ENCODE measurements at regions not wholly inside any gene's neighbourhood (a gene's known extent, or its start where the extent isn't known, plus 50 kb on each side); places are given as distances from the start of the nearest gene placed in this dataset.
"Not testable (repeated sequence)": the region's sequence is repeated elsewhere in the genome, so short reads cannot be mapped to it uniquely, and the experiment has no call there.

DNA sequence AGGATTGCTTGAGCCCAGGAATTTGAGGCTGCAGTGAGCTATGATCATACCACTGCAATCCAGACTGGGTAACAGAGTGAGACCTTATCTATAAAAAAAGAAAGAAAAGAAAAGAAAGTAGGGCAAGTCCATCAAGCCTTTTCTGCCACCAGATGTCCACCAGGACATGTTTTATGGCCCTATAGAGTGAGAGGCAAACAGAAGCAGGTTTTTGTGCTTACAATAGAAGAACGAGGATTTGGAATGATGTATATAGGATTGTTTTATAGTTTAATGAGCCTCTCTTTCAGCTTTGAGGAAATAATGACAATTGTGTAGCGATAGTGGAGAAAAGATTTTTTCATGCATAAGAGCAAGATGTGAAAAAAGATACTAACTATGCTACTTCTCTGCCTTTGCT, 480.5 kb downstream of the KLF12 start:
- 100% methylated on average over 2 of the region's 2 CpGs for WGBS
- no peaks in the 10 kb centered on the region for H3K9me3 ChIP-seq (ENCODE audit: insufficient read depth, low read depth, low read length)
- H3K36me3 ChIP-seq (ENCODE audit: insufficient read depth, low read length) = no peaks in the 10 kb centered on the region
- H3K4me3 ChIP-seq (ENCODE audit: low read length) = no peak overlapping the region
- H3K9ac ChIP-seq (ENCODE audit: low read depth, low read length) = no peak overlapping the region
- H3K27ac ChIP-seq (ENCODE audit: low read depth, low read length) = no peak overlapping the region
- H3K4me1 ChIP-seq (ENCODE audit: insufficient read depth, low read length) = no peaks in the 10 kb centered on the region
- H3K27me3 ChIP-seq (ENCODE audit: insufficient read depth, low read length) = no peaks in the 10 kb centered on the region

DNA sequence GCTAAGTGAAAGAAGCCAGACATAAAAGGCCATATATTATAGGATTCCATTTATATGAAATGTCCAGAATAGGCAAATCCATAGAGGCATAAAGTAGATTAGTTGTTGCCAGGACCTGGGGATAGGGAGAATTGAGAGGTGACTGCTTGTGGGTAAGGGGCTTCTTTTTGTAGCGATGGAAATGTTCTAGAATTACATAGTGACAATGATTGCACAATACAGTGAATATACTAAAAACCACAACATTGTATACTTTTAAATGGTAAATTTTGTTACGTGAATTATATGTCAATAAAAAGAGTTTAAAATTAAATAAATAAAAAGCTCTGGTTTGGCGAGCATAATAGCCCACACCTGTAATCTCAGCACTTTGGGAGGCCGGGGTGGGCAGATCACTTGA, 486.8 kb downstream of the KLF12 start:
- Histone ChIP-seq H3K9ac (ENCODE audit: low read depth, low read length) (no peak overlapping the region), H3K9me3 (ENCODE audit: insufficient read depth, low read depth, low read length) (peaks cover 8% of the 10 kb centered on the region), H3K27me3 (ENCODE audit: insufficient read depth, low read length) (no peaks in the 10 kb centered on the region), H3K4me1 (ENCODE audit: insufficient read depth, low read length) (no peaks in the 10 kb centered on the region), H3K27ac (ENCODE audit: low read depth, low read length) (no peak overlapping the region), H3K4me3 (ENCODE audit: low read length) (no peak overlapping the region), H3K36me3 (ENCODE audit: insufficient read depth, low read length) (no peaks in the 10 kb centered on the region)
- 96% methylated on average over 2 of the region's 4 CpGs for WGBS

DNA sequence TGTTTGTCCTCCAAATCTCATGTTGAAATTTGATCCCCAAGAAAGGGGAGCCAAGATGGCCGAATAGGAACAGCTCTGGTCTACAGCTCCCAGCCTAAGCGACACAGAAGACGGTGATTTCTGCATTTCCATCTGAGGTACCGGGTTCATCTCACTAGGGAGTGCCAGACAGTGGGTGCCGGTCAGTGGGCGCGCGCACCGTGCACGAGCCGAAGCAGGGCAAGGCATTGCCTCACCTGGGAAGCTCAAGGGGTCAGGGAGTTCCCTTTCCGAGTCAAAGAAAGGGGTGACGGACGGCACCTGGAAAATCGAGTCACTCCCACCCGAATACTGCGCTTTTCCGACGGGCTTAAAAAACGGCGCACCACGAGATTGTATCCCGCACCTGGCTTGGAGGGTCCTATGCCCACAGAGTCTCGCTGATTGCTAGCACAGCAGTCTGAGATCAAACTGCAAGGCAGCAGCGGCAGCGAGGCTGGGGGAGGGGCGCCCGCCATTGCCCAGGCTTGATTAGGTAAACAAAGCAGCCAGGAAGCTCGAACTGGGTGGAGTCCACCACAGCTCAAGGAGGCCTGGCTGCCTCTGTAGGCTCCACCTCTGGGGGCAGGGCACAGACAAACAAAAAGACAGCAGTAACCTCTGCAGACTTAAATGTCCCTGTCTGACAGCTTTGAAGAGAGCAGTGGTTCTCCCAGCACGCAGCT, 493.6 kb downstream of the KLF12 start:
- H3K4me3 ChIP-seq (ENCODE audit: low read length); H3K9me3 ChIP-seq (ENCODE audit: insufficient read depth, low read depth, low read length); H3K9ac ChIP-seq (ENCODE audit: low read depth, low read length); H3K36me3 ChIP-seq (ENCODE audit: insufficient read depth, low read length); H3K27me3 ChIP-seq (ENCODE audit: insufficient read depth, low read length); H3K4me1 ChIP-seq (ENCODE audit: insufficient read depth, low read length); H3K27ac ChIP-seq (ENCODE audit: low read depth, low read length): not testable (repeated sequence)
- WGBS = 88% methylated on average over 29 of the region's 30 CpGs

DNA sequence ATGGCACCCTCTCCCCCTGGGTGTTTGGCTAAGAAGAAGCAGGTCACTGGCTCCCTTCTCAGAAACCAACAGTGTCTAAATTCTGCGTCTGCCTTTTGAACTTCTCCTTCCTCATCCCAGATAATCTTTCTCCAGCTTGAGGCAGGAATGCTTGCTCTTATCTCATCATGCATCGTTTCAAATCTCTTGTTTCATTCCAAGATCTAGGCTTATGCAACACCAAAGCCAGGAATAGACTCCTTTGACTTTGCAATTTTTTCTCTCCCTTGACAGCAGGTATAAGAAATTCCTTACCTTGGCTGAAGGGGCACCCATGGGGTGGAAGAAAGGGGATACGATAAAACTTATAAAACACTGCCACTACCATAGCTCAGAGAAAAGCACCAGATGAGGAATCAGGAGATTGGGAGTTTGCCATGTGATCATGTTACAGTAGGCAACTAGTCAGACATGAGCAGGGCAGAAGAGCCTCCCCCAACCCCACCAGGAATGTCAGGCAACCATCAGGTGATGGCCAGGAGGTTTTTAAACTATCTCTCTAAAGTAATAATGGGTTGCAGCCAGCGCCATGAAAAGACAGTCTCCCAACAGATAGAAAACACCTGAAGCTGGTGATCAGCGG, 498.9 kb downstream of the KLF12 start:
- no peaks in the 10 kb centered on the region for H3K27me3 ChIP-seq (ENCODE audit: insufficient read depth, low read length)
- H3K4me3 ChIP-seq (ENCODE audit: low read length) = no peak overlapping the region
- H3K9me3 ChIP-seq (ENCODE audit: insufficient read depth, low read depth, low read length) = no peaks in the 10 kb centered on the region
- H3K27ac ChIP-seq (ENCODE audit: low read depth, low read length) = no peak overlapping the region
- WGBS = 93% methylated on average over 4 of the region's 5 CpGs
- H3K9ac ChIP-seq (ENCODE audit: low read depth, low read length) = no peak overlapping the region
- no peaks in the 10 kb centered on the region for H3K36me3 ChIP-seq (ENCODE audit: insufficient read depth, low read length)
- peaks cover 7% of the 10 kb centered on the region; the same call in 1 of the 2 replicates for H3K4me1 ChIP-seq (ENCODE audit: insufficient read depth, low read length)

DNA sequence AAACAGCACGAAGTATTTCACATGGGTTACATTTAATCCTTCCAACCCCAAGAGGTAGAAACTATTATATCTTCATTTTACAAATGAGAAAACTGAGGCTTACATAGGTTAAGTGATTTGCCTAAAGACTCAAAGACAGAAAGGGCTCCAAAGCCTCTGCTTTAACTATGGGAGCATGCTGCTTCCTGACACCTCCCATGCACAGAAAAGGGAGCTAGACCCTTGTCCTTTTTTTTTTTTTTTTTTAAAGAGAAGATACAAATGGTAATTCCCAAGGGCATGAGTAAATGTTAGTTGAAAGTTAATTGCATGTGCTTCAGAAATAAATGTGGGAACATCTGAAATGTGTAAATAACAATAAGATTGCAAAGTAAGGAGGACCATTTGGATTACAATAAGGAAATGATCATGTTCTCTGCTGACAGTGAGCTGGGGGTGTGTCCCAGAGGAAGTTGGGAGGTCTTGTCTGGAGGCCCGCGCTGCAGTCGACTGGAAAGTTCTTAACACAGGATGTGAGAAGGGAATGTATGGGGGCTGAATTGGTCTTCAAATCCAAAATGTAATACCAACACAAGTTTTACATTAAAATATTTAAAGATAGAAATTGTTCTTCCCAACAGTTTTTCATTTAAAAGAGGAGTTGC, 500.3 kb downstream of the KLF12 start:
- Histone ChIP-seq H3K9me3 (ENCODE audit: insufficient read depth, low read depth, low read length) (no peaks in the 10 kb centered on the region), H3K4me1 (ENCODE audit: insufficient read depth, low read length) (peaks cover 7% of the 10 kb centered on the region; the same call in 1 of the 2 replicates)

DNA sequence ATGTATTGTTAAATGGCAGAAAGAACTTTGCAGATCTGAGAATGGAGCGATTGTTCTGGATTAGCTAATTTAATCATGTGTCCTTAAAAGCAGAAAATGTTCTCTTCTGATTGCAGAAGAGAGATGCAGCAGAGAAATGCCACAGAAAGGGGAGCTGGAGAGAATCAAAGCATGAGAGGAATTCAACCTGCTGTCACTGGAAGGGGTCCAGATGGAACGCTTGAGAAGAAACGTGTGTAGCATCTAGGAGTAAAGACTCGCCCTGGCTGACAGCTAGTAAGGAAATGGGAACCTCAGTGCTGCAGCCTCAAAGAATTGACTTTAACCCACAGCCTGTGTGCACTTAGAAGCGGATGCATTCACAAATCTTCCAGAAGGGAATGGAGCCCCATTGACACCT, 502.8 kb downstream of the KLF12 start:
- no peak overlapping the region for H3K27ac ChIP-seq (ENCODE audit: low read depth, low read length)
- H3K36me3 ChIP-seq (ENCODE audit: insufficient read depth, low read length) = no peaks in the 10 kb centered on the region
- H3K9ac ChIP-seq (ENCODE audit: low read depth, low read length) = no peak overlapping the region
- no peak overlapping the region for H3K4me3 ChIP-seq (ENCODE audit: low read length)
- H3K27me3 ChIP-seq (ENCODE audit: insufficient read depth, low read length) = no peaks in the 10 kb centered on the region
- WGBS = 91% methylated on average over 5 of the region's 5 CpGs
- H3K9me3 ChIP-seq (ENCODE audit: insufficient read depth, low read depth, low read length) = no peaks in the 10 kb centered on the region
- peaks cover 7% of the 10 kb centered on the region; the same call in 1 of the 2 replicates for H3K4me1 ChIP-seq (ENCODE audit: insufficient read depth, low read length)

More for the DNA sequence above, 500.3 kb downstream of the KLF12 start:
- 53% methylated on average over 4 of the region's 4 CpGs for WGBS
- no peaks in the 10 kb centered on the region for H3K27me3 ChIP-seq (ENCODE audit: insufficient read depth, low read length)
- H3K9ac ChIP-seq (ENCODE audit: low read depth, low read length) = no peak overlapping the region
- no peak overlapping the region for H3K4me3 ChIP-seq (ENCODE audit: low read length)
- H3K36me3 ChIP-seq (ENCODE audit: insufficient read depth, low read length) = no peaks in the 10 kb centered on the region
- H3K27ac ChIP-seq (ENCODE audit: low read depth, low read length) = no peak overlapping the region

DNA sequence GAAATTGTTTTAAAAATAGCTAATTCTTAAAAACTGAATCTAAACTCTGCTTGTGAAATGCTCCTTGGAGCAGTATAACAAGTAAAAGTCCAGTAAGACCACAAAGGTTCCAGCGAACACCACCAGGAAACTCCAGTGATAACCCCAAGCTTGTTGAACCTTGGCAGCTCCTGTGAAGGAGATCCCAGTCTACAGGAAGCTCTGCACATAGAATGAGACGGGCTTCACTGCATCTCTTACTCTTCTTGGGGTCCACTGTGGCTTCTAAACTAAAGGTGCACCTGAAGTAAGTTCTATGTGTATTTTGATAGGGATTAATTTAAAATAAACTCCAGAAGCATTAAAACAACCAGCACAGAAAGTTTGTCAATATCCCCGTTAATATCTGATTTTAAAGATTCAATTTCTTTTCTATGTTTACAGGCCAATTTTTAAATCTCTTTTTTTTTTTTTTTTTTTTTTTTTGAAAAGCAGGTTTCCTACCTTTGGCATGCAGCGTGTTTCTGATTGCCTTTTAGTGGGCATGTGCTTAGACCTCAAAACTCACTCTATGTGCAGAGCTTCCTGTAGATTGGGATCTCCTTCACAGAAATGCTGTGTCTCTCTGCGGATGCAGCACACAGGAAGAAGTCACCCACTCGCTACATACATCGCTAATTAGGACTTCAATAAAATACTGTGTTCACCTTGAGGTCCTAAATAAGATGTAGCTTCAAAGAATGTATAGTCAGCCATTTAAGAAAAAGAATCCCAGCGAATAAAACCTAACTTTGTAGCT, 508.5 kb downstream of the KLF12 start:
- WGBS = 96% methylated on average over 7 of the region's 8 CpGs
- Histone ChIP-seq H3K9me3 (ENCODE audit: insufficient read depth, low read depth, low read length) (no peaks in the 10 kb centered on the region), H3K27me3 (ENCODE audit: insufficient read depth, low read length) (no peaks in the 10 kb centered on the region), H3K4me1 (ENCODE audit: insufficient read depth, low read length) (no peaks in the 10 kb centered on the region), H3K4me3 (ENCODE audit: low read length) (no peak overlapping the region), H3K9ac (ENCODE audit: low read depth, low read length) (no peak overlapping the region), H3K36me3 (ENCODE audit: insufficient read depth, low read length) (no peaks in the 10 kb centered on the region), H3K27ac (ENCODE audit: low read depth, low read length) (no peak overlapping the region)

DNA sequence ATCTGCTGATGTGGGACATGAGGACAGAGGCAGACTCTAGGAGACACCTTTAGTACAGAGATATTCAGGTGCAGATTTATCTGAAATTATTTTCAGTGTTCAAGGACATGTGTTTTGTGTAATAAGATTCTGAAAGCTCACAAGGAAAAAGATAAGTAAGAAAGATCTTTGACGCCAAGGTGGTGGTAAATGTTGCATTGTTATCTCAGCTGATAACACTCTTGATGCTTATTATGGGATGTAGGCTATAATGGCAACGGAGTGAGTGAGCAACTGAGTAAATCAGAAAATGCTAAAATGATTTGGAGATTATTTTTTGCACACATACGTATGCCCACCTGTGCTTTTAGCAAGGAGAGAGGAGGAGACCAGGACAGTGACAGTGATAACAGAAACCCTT, 510.9 kb downstream of the KLF12 start:
- Histone ChIP-seq H3K9me3 (ENCODE audit: insufficient read depth, low read depth, low read length) (no peaks in the 10 kb centered on the region), H3K9ac (ENCODE audit: low read depth, low read length) (no peak overlapping the region), H3K36me3 (ENCODE audit: insufficient read depth, low read length) (no peaks in the 10 kb centered on the region), H3K27me3 (ENCODE audit: insufficient read depth, low read length) (no peaks in the 10 kb centered on the region), H3K4me1 (ENCODE audit: insufficient read depth, low read length) (peaks cover 8% of the 10 kb centered on the region; the same call in 1 of the 2 replicates), H3K27ac (ENCODE audit: low read depth, low read length) (no peak overlapping the region), H3K4me3 (ENCODE audit: low read length) (no peak overlapping the region)
- WGBS = 89% methylated on average over 3 of the region's 3 CpGs

DNA sequence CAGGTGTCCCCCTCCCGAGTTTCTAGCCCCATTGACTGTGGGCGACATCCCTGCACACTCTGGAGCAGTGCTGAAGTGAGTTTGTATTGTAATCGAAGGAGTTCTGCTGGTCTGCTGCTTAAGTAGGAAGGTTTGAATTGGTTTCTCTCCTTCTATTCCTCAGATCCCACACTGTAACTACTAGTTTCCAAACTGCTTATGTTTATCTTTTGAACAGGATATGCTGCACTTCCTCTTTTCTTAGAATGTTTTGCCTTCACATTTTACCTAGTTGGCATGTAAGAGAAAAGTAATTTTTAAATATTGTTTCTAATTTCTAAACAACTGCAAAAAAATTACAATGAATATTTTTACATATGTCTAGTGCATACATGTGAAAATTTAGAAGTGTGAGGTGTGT, 511.8 kb downstream of the KLF12 start:
- WGBS = 96% methylated on average over 2 of the region's 3 CpGs
- H3K27ac ChIP-seq (ENCODE audit: low read depth, low read length) = no peak overlapping the region
- no peaks in the 10 kb centered on the region for H3K36me3 ChIP-seq (ENCODE audit: insufficient read depth, low read length)

DNA sequence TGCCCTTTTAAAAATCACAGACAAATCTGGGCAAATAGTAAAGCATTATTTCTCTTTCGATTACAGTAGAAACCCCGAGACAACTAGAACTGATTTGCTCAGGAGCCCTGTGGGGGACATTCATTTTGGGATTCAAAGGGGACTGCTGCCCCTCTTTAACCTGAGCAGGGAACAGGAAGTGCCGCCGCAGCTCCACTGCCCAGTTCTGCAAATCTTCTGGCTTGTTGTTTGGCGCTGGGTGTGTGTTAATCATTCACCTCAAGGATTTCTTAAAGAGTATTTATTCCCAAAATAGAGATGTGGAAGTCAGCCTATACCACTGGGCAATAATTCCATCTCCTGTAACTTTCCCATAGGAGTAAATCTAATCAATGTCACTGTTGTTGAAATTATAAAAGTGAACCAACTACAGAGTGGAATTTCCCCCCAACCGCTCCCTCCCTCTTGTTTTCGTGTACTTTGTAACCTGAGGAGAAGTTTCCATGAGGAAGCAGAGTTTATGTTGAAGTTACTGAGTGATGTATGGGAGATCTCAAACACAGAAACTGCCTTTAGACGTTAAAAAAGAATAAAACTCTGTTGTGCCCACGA, 515.8 kb downstream of the KLF12 start:
- Histone ChIP-seq H3K9ac (ENCODE audit: low read depth, low read length) (no peak overlapping the region), H3K9me3 (ENCODE audit: insufficient read depth, low read depth, low read length) (no peaks in the 10 kb centered on the region), H3K4me1 (ENCODE audit: insufficient read depth, low read length) (peaks cover 13% of the 10 kb centered on the region; the same call in 1 of the 2 replicates), H3K4me3 (ENCODE audit: low read length) (no peak overlapping the region), H3K27ac (ENCODE audit: low read depth, low read length) (no peak overlapping the region), H3K27me3 (ENCODE audit: insufficient read depth, low read length) (no peaks in the 10 kb centered on the region), H3K36me3 (ENCODE audit: insufficient read depth, low read length) (no peaks in the 10 kb centered on the region)
- 79% methylated on average over 8 of the region's 9 CpGs for WGBS

More for the DNA sequence above, 511.8 kb downstream of the KLF12 start:
- Histone ChIP-seq H3K9me3 (ENCODE audit: insufficient read depth, low read depth, low read length) (no peaks in the 10 kb centered on the region), H3K9ac (ENCODE audit: low read depth, low read length) (no peak overlapping the region), H3K4me3 (ENCODE audit: low read length) (no peak overlapping the region), H3K27me3 (ENCODE audit: insufficient read depth, low read length) (no peaks in the 10 kb centered on the region), H3K4me1 (ENCODE audit: insufficient read depth, low read length) (peaks cover 13% of the 10 kb centered on the region; the same call in 1 of the 2 replicates)

Measured in HUES64 (cell line).